GM19023 (cell line): ENCODE measurements at regions not wholly inside any gene's neighbourhood (a gene's known extent, or its start where the extent isn't known, plus 50 kb on each side); places are given as distances from the start of the nearest gene placed in this dataset.

Experiments used
- ATAC-seq: cut with Tn5 transposase; IDR thresholded peaks from one replicate; pipeline ENCODE4 v1.9.1; 2021; ENCODE audit warnings: mild to moderate bottlenecking, moderate library complexity; ENCODE audit not compliant: unreplicated experiment

DNA sequence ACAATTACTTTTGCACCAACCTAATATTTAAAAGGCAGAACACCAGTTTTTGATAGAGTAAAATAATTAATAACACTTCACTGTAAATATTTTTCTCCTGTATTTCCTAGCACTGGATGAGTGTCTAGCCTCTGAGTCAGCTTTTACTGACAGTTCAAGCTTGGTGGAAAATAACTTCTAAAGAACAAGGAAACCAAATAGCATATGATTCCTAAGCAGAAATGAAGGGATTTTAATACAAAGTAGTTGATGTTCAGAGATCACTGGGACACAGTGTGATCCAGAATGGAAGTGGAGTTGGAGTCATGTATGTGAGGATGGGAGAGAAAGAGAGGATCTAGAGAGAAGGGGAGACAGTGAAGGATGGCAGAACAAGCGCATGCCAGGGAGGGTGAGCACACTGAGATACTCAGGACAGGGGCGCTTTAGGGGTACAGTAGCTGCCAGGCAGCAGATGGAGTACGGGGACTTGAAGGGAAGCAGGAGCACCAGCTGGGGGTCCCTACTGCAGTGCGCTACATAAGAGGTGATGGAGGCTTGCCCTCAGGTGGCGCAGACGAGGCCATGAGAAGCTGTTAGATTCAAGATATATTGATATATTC lies 117.9 kb upstream of the KLF6 start:
- peak; percentile 15 for ATAC-seq

GRCh38 chr10:3902054-3902808 lies 117.2 kb upstream of the KLF6 start:
- peak; percentile 96 for ATAC-seq

DNA sequence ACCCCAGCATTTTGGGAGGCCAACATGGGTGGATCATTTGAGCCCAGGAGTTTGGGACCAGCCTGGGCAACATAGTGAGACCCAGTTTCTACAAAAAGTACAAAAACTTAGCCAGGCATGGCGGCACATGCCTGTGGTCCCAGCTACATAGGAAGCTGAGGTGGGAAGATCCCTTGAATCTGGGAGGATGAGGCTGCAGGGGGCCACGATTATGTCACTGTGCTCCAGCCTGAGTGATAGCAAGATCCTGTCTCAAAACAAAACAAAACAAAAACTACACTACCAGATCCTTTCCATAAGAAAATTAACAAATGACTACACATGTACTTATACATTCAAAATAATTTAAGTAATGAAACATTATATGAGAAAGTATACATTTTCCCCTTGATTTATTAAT lies 116.4 kb upstream of the KLF6 start:
- no peak for ATAC-seq

GRCh38 chr10:3900391-3900790 lies 115.4 kb upstream of the KLF6 start:
- ATAC-seq: no peak

GRCh38 chr10:3898821-3899220 lies 113.8 kb upstream of the KLF6 start:
- ATAC-seq: no peak

- no peak for ATAC-seq
Observed at GRCh38 chr10:3897156-3897555, 112.1 kb upstream of the KLF6 start.

GRCh38 chr10:3896161-3896560 lies 111.2 kb upstream of the KLF6 start:
- ATAC-seq: no peak

DNA sequence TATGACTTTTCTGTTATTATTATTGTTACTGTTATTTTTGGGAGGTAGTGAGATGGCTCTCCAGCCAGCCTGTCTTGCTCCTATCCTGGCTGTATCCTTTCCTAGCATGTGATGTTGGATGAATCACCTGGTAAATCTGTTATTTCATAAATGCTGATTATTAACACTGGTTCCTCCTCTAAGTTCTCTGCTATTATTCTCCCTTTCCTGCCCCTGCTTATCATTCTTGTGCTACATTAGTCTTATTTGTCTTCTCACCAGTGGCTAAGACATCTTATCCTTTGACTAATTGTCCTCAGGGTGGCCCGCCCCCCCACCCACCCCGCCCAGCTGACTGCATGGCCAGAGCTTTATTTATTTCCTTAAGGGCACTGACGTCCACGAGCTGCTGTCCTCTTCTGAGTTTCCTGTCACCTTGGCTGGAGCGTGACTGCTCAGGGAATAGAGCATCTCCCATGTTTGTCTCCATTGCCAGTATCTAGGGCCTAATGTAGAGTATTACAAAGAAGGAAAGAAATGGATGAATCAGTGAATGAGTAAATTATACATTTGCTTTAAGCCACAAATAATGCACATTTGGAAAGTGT lies 110.1 kb upstream of the KLF6 start:
- no peak for ATAC-seq

DNA sequence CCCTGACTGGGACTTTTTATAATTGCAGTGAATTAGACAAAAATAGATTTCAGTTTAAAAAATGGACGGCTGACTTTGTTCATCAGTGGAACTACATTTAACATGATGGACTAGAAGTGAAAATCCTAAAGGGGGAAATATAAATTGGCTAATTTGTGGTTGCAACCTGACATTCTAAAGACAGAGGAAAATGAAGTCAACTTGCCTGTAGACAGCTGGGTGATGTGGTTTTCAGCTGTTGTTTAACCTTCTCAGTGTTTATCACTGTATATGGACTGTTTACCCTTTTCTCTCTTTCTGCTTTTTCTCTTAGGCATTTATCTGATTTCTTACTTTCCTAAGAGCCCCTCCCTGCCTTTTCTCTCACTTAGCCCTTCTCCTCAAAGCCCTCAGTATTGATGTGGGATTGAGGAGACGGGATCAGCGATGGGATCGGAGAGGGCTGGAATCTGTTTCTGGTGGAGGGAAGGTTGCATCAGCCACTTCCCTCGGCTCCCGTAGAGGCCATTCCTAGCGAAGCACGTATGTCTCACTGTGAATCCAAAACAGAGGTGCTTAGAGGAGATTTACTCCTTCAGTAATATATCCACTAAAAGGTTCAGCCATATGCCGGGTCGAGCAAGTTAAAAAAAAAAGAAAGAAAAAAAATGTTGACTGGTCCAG lies 109.0 kb upstream of the KLF6 start:
- ATAC-seq: no peak

- ATAC-seq: no peak
Observed at GRCh38 chr10:3892440-3893425, 107.7 kb upstream of the KLF6 start.

DNA sequence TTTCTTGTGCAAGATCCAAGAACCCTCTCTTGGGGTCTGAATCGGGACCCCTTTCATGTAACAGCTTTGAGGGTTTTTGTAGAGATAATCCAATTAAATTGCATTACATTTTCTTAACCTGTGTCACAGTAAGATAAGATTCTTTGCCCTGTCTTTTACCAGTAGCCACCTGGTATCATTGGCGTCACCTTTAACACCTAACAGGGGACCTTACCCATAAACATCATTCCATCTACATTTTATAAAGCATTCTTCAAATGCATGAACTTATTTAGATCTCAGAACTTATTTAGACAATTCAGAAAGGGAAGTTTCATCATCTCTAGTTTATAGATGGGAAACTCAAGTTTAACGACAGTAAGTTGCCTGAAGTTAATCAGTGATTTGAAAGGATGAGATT lies 106.4 kb upstream of the KLF6 start:
- ATAC-seq: no peak

GRCh38 chr10:3890602-3891352 lies 105.8 kb upstream of the KLF6 start:
- no peak for ATAC-seq

DNA sequence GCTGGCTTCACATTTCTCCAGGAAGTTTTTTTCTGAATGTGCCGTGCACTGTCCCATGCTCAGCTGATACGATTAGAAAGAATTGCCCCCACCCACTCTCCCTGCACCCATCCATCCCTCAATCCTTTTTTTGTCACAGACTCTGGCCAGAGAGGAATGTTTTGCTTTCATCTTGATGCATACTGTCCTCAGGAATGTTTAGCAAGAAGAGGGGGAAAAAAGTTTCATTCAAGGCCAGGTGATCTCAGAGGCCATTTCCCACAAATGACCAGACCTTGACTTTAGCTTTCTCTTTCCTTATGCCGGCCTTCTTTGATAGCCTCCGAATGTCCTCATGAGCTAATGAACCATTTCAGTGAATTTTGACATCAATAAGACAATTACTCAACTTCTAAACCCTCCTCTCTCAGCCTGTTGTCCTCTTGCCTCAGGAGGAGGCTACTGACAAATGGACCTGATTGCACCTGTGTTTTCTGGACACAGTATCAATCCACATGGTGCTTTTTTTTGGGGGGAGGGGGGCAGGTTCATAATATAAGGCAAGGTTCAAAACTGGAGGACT lies 105.0 kb upstream of the KLF6 start:
- ATAC-seq: no peak

- peak; percentile 69 for ATAC-seq
Observed at GRCh38 chr10:3887885-3888476, 103.0 kb upstream of the KLF6 start.

GRCh38 chr10:3887404-3887803 lies 102.4 kb upstream of the KLF6 start:
- ATAC-seq: peak; percentile 7

DNA sequence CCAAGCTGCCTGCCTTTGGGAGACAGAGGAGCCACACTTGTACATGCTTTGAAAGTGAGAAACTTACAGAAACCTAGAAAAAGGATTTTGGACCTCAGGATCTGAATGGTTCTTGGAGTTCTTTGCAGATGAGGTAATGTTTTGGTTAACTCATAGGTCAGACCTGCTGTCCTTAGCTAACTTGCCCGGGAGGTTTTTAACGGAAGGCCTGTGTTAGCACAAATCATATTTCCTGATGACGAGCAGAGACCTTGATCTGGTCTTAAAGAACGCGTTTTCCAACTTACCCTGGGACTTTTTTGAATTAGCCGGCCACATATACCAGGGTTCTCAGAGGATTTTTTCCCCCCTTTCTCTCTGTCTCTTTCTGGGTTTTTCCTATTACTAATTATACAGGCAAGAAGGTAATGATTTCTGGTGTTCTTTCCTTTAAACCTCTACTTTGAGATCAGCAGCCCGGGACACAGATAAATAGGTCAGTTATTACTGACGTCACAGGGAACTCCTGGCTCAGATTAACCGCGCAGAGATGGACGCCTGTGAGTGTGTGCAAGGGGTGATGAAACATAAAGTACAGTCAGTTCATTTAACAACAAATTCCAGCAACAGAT lies 101.7 kb upstream of the KLF6 start:
- ATAC-seq: no peak

DNA sequence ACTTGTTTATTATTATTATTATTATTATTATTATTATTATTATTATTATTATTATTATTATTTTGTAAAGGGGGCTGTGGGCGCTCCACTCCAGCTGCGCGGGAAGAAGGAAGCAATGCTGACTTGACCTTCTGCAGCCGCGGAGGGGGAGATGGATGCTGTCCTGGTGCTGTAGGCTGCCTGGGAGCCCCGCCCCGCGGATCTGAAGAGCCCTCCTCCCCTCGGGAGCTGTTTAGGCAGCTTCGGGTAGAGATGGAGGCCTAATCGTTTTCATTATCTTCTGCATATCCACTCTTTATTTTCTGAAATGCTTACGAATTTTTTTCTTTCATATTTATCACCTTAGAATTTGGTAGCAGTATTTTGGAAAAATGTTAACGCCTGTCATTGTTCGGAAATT lies 101.2 kb upstream of the KLF6 start:
- ATAC-seq: no peak

DNA sequence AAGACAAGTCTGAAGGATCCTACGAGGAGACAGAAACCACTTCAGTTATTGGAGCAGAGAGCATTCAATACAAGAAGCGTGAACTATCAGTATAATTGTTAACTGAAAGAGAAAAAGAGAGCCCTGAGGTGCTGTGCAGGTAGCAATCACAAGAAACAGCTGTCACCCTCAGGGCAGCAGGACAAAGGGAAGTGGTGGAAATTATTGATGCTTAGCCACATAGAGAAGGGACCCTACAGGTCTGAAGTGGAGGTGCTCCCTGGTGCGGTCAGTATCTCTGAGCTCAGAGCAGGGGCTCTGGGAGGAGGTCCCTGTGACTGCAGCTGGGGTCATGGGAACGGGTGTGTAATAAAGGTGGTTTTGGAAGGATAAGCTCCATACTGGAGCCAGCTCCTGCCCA lies 97.8 kb upstream of the KLF6 start:
- ATAC-seq: no peak

DNA sequence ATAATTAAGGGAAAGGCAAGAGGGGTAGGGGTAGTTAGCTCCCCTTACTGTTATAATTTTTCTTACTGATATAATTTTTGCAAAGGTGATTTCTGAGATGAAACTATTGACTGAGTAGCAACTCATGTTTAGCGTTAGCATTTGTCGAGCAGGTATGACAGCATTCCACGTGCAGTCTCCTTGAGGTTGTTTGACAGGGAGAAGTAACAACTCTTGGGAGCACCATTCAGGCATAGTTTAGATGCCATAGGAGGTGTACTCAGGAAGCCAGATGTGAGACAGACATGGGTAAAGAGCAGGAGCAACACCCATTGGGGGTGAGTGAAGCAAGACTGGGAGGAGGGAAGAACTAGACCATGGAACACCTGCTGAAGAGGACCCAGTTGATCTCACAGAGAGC lies 96.6 kb upstream of the KLF6 start:
- no peak for ATAC-seq
